Fibroblast of the aortic adventitia (primary cell): ENCODE measurements at regions not wholly inside any gene's neighbourhood (a gene's known extent, or its start where the extent isn't known, plus 50 kb on each side); places are given as distances from the start of the nearest gene placed in this dataset.
"Not testable (repeated sequence)": the region's sequence is repeated elsewhere in the genome, so short reads cannot be mapped to it uniquely, and the experiment has no call there.

Experiments
- DNase-seq: peaks from one replicate; pipeline ENCODE4 v3.0.0-alpha.2; 2010; ENCODE audit warnings: low read depth
- H3K4me3 ChIP-seq: 2 replicates; pipeline ENCODE4 v1.5.1; 2011; ENCODE audit warnings: low read depth, mild to moderate bottlenecking, control low read depth, low read length, moderate library complexity
- TF ChIP-seq, protein P1 (sequence below): IDR thresholded peaks from 2 replicates; pipeline ENCODE4 v1.5.1; 2011; ENCODE audit warnings: mild to moderate bottlenecking, low read length, control low read depth, inconsistent platforms; ENCODE audit not compliant: insufficient read depth

DNA sequence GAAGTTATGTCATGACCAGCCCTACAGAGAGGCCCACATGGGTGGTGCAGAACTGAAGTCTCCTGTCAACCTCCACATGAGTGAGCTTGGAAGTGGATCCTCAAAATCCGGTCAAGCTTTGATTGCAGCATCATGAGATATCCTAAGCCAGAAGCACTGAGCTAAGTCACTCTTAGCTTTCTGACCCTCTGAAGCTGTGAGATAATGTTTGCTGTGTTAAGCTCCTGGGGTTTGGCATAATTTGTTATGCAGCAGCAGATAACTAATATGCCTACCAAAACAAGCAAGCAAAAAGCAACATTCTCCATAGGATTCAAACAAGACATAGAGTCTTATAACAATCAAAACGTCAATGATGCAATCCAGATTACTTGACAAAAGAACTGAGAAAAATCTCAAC, 87.6 kb upstream of the GRIN2B start:
- H3K4me3 ChIP-seq = no peak overlapping the region
- no peak for DNase-seq
- TF ChIP-seq, protein P1, sequence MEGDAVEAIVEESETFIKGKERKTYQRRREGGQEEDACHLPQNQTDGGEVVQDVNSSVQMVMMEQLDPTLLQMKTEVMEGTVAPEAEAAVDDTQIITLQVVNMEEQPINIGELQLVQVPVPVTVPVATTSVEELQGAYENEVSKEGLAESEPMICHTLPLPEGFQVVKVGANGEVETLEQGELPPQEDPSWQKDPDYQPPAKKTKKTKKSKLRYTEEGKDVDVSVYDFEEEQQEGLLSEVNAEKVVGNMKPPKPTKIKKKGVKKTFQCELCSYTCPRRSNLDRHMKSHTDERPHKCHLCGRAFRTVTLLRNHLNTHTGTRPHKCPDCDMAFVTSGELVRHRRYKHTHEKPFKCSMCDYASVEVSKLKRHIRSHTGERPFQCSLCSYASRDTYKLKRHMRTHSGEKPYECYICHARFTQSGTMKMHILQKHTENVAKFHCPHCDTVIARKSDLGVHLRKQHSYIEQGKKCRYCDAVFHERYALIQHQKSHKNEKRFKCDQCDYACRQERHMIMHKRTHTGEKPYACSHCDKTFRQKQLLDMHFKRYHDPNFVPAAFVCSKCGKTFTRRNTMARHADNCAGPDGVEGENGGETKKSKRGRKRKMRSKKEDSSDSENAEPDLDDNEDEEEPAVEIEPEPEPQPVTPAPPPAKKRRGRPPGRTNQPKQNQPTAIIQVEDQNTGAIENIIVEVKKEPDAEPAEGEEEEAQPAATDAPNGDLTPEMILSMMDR = no peak

DNA sequence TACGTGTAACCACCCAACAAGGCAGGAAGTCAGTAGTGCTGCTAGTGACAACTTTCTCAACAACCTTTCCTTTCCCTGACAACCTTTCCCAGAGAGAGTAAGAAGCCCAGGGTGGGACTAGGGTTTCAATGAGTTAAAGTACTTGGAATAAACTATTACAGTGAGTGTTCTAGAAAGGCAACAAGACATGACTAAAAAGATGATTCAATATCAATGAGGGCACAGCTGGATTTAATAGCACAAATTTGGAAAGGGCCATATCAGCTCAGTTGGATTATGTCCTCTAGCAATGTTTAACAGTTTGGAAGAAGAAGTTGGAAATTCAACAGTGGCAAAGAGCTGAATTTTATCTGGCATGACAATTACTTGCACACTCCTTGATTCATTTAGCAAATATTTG, 90.4 kb upstream of the GRIN2B start:
- TF ChIP-seq, protein P1 = no peak
- no peak overlapping the region for H3K4me3 ChIP-seq
- no peak for DNase-seq

DNA sequence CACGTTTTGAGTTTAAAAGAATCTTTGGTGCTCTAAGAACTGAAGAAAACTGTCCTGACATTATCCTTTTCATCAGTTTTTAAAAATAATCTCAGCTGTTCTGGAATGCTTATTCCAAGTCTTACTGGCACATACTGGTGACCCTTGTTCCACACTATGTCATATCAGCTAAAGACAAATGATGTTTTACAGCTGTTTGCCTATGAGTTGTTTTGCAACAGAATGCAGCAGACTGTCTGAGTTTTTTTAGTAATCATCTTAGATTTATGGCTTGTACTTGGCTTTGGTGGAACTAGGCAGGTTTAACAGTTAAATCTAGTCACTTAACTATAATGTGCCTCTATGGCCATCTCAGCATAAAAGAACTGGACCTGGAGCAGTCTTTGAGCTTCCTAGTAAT, 91.6 kb upstream of the GRIN2B start:
- no peak for DNase-seq
- H3K4me3 ChIP-seq = no peak overlapping the region
- TF ChIP-seq, protein P1 = no peak

DNA sequence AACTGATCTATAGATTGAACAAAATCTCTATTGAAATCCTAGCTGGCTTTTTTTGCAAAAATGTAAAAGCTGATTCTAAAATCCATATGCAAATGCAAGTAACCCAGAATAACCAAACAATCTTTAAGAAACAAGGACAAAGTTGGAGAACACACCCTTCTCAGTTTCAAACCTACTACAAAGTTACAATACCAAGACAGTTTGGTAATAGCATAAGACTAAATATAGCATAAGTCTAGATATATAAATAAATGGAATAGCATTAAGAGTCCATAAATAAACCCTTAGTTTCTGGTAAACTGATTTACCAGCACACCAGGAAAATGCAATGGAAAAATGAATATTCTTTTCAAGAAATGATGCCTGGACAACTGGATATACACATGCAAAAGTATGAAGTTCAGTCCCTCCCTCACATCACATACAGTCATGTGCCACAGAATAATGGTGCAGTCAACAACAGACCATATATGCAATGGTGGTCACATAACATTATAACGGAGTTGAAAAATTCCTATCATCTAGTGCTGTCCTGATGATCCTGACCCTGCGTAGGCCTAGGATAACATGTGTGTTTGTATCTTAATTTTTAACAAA, 94.5 kb upstream of the GRIN2B start:
- DNase-seq = no peak
- H3K4me3 ChIP-seq = no peak overlapping the region
- TF ChIP-seq, protein P1 = no peak

DNA sequence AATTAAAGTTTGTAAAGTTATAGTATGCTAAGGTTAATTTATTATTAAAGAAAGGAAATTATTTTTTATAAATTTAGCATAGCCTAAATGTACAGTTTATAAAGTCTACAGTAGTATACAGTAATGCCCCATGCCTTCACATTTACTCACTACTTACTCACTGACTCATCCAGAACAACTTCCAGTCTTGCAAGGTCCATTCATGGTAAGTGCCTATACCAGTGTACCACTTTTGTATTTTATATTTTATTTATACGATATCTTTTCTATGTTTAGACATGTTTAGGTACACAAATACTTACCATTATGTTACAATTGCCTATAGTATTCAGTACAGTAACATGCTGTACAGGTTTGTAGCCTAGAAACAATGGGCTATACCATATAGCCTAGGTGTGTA, 95.1 kb upstream of the GRIN2B start:
- H3K4me3 ChIP-seq = no peak overlapping the region
- TF ChIP-seq, protein P1 = no peak
- DNase-seq = no peak

DNA sequence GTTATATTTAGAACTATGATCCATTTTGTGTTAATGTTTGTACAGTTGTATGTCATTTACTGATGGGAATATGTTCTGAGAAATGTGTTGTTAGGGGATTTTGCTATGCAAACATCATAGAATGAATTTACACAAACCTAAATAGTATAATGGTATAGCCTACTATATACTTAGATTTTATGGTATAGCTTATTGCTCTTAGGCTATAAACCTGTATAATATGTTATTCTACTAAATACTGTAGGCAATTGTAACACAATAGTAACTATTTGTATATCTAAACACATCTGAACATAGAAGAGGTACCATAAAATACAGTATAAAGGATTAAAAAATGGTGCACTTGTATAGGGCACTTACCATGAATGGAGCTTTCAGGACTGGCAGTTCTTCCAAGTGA, 105.4 kb upstream of the GRIN2B start:
- no peak for DNase-seq
- TF ChIP-seq, protein P1 = no peak
- no peak overlapping the region for H3K4me3 ChIP-seq

DNA sequence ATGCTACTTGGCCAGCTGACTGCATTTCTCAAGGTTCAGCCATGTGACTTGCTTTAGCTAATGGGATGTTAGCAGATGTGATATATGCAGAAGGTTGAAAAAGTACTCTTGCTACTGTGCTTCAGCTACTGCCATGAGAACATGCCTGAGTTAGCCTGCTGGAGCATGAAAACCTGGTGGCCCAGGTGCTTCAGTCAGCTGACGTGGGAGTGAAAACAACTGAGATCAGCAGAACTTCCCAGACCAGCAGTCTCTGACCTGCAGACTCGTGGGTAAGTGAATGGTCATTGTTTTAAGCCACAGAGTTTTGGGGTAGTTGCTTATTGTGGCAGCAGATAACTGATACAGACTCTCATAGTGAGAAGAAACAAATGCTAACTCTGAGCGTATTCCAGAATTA, 118.6 kb upstream of the GRIN2B start:
- no peak for DNase-seq
- H3K4me3 ChIP-seq = no peak overlapping the region
- TF ChIP-seq, protein P1 = no peak

DNA sequence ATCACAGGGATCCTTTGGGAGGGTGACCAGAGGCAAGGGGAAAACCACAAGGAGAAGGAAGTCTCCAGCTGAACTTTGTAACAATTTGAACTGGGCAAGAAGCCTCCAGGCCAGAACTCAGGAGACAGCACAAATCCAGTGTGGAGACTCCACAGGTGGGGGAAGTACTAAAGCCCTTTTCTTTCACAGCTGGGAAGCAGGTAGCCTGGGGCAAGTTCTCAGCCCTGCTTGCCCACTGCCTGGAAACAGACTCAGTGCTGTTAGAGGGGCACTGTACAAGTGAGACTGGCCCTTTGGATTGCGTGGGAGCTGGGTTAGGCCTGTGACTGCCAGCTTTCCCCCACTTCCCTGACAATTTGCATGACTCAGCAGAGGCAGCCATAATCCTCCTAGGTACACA, 120.2 kb upstream of the GRIN2B start:
- DNase-seq, H3K4me3 ChIP-seq: not testable (repeated sequence)
